OCI-LY1 (cell line): ENCODE measurements at regions not wholly inside any gene's neighbourhood (a gene's known extent, or its start where the extent isn't known, plus 50 kb on each side); places are given as distances from the start of the nearest gene placed in this dataset.

Experiments used
- EZH2 ChIP-seq: fragments of 200-600 bp; sonication (generic), shearing (Covaris generic); IDR thresholded peaks from 2 replicates; pipeline ENCODE4 v1.8.0; 2017; ENCODE audit warnings: borderline replicate concordance, mixed run types, mild to moderate bottlenecking, antibody characterized with exemption, low read length, moderate library complexity, mixed read lengths
- TF ChIP-seq, protein P1 (sequence below): fragments of 200-600 bp; sonication (generic), shearing (Covaris generic); IDR thresholded peaks from 2 replicates; pipeline ENCODE4 v1.5.1; 2017; ENCODE audit warnings: mild to moderate bottlenecking, antibody characterized with exemption, low read length, moderate library complexity, mixed read lengths

- TF ChIP-seq, protein P1, sequence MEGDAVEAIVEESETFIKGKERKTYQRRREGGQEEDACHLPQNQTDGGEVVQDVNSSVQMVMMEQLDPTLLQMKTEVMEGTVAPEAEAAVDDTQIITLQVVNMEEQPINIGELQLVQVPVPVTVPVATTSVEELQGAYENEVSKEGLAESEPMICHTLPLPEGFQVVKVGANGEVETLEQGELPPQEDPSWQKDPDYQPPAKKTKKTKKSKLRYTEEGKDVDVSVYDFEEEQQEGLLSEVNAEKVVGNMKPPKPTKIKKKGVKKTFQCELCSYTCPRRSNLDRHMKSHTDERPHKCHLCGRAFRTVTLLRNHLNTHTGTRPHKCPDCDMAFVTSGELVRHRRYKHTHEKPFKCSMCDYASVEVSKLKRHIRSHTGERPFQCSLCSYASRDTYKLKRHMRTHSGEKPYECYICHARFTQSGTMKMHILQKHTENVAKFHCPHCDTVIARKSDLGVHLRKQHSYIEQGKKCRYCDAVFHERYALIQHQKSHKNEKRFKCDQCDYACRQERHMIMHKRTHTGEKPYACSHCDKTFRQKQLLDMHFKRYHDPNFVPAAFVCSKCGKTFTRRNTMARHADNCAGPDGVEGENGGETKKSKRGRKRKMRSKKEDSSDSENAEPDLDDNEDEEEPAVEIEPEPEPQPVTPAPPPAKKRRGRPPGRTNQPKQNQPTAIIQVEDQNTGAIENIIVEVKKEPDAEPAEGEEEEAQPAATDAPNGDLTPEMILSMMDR, result no peak
- TF ChIP-seq EZH2, result no peak
These were observed 62.0 kb upstream of the MAP3K7 start for GRCh38 chr6:90648873-90649272.
